Activated CD8-positive, alpha-beta T cell treated with anti-CD3 and anti-CD28 coated beads for 36 hours (primary cell): ENCODE measurements at regions not wholly inside any gene's neighbourhood (a gene's known extent, or its start where the extent isn't known, plus 50 kb on each side); places are given as distances from the start of the nearest gene placed in this dataset.

Experiments
- ATAC-seq: fragments of 200-7000 bp; cut with Tn5 transposase; one replicate; pipeline ENCODE4 v1.10.0; 2021; ENCODE audit warnings: mild to moderate bottlenecking, moderate library complexity
- CTCF ChIA-PET: fragments of 350-600 bp; sonication (Branson Sonifier 250); formaldehyde crosslinking; loops from one replicate; lab custom pipeline; 2021; ENCODE audit warnings: antibody characterized with exemption; lab: Charles Lee
- POLR2A ChIA-PET: fragments of 350-600 bp; sonication (Branson Sonifier 250); formaldehyde crosslinking; loops from one replicate; lab custom pipeline; 2021; ENCODE audit warnings: antibody characterized with exemption; lab: Charles Lee
- DNase-seq: peaks from one replicate; pipeline ENCODE4 v3.0.0-alpha.2; 2020
- H3K27ac Mint-ChIP-seq: one replicate; pipeline ENCODE4 v1.8.0; 2021; ENCODE audit warnings: mild to moderate bottlenecking, mixed read lengths
- H3K27me3 Mint-ChIP-seq: one replicate; pipeline ENCODE4 v1.8.0; 2021; ENCODE audit warnings: mixed read lengths
- H3K36me3 Mint-ChIP-seq: one replicate; pipeline ENCODE4 v1.8.0; 2021; ENCODE audit warnings: low read depth, mixed read lengths
- H3K4me1 Mint-ChIP-seq: one replicate; pipeline ENCODE4 v1.8.0; 2021; ENCODE audit warnings: low read depth, mixed read lengths
- H3K4me3 Mint-ChIP-seq: one replicate; pipeline ENCODE4 v1.8.0; 2021; ENCODE audit warnings: mild to moderate bottlenecking, moderate library complexity, mixed read lengths
- H3K9me3 Mint-ChIP-seq: one replicate; pipeline ENCODE4 v1.8.0; 2021; ENCODE audit warnings: mixed read lengths
- intact Hi-C: fragments of 100-400 bp; cut with micrococcal nuclease; formaldehyde crosslinking; loops from one replicate; pipeline ENCODE4 v1.10.0; 2022
- TF ChIP-seq, protein P1 (sequence below): fragments of 200-600 bp; IDR thresholded peaks from one replicate; pipeline ENCODE4 v1.8.0; 2022; ENCODE audit warnings: antibody characterized with exemption, mild to moderate bottlenecking

GRCh38 chr5:173826428-173827350 lies 61.5 kb upstream of the CPEB4 start:
- ATAC-seq (no peak), DNase-seq (no peak)
- no peaks in the 10 kb centered on the region for H3K27me3 Mint-ChIP-seq
- ChIA-PET POLR2A (no interaction called here), CTCF (interaction anchor here (0.7 to 1.5 kb wide), 2 partner anchors 41 to 146 kb away, joined by 3 to 4 read pairs; no protein-coding TSS in a partner anchor)
- no peaks in the 10 kb centered on the region for H3K36me3 Mint-ChIP-seq
- intact Hi-C loops: no loop called here
- peaks cover 4% of the 10 kb centered on the region for H3K9me3 Mint-ChIP-seq
- TF ChIP-seq, protein P1, sequence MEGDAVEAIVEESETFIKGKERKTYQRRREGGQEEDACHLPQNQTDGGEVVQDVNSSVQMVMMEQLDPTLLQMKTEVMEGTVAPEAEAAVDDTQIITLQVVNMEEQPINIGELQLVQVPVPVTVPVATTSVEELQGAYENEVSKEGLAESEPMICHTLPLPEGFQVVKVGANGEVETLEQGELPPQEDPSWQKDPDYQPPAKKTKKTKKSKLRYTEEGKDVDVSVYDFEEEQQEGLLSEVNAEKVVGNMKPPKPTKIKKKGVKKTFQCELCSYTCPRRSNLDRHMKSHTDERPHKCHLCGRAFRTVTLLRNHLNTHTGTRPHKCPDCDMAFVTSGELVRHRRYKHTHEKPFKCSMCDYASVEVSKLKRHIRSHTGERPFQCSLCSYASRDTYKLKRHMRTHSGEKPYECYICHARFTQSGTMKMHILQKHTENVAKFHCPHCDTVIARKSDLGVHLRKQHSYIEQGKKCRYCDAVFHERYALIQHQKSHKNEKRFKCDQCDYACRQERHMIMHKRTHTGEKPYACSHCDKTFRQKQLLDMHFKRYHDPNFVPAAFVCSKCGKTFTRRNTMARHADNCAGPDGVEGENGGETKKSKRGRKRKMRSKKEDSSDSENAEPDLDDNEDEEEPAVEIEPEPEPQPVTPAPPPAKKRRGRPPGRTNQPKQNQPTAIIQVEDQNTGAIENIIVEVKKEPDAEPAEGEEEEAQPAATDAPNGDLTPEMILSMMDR: no peak
- no peak overlapping the region for H3K27ac Mint-ChIP-seq
- no peak overlapping the region for H3K4me3 Mint-ChIP-seq
- H3K4me1 Mint-ChIP-seq: no peaks in the 10 kb centered on the region

DNA sequence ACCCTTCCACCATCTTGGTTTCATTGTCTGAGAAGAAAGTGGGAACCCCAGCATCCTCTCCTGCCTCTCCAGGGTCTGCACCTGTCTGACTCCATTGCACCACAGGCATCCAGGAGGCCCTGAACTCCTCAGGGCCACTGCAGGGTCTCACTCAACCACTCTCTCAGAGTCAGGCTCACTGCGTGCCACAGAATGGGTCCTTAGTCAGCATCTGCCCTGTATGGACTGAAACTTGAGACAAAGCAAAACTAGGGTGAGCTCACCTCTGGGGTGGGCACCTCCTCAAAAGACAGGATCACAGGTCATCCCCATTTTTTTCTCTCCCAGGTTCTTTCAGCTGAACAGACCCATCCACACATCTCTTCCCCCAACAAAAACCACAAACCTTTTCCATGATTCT lies 59.2 kb upstream of the CPEB4 start:
- Mint-ChIP-seq H3K27me3 (no peaks in the 10 kb centered on the region), H3K27ac (no peak overlapping the region), H3K36me3 (no peaks in the 10 kb centered on the region), H3K4me3 (no peak overlapping the region), H3K4me1 (no peaks in the 10 kb centered on the region), H3K9me3 (peaks cover 4% of the 10 kb centered on the region)
- ChIA-PET CTCF (no interaction called here), POLR2A (no interaction called here)
- intact Hi-C loops: no loop called here
- TF ChIP-seq, protein P1: no peak
- ATAC-seq (no peak), DNase-seq (no peak)

DNA sequence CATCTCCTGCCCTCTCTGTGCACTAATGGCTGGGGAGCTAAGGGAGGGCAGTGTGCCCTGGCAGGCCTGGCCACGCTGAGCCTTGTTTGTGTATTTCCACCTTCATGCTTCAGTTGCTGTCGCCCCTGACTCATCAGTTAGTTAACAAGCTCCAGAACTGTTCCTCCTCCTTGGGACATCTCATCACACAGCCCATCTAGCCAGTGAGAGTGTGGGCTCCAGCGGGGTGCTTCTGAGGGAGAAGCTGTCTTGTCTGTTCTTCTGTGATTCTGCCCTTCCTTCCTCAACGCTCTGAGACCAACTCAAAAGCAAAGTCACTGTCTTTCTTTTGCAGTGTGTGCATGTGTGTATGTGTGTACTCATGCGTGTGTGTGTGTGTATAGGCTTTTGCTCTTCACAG lies 58.3 kb upstream of the CPEB4 start:
- Mint-ChIP-seq H3K27me3 (no peaks in the 10 kb centered on the region), H3K4me1 (no peaks in the 10 kb centered on the region), H3K4me3 (no peak overlapping the region), H3K27ac (no peak overlapping the region), H3K9me3 (peaks cover 4% of the 10 kb centered on the region), H3K36me3 (no peaks in the 10 kb centered on the region)
- ATAC-seq: no peak
- ChIA-PET CTCF (interaction anchor here (1.1 kb wide), 1 partner anchor 12 kb away, joined by 4 read pairs; no protein-coding TSS in a partner anchor), POLR2A (no interaction called here)
- TF ChIP-seq, protein P1: no peak
- no peak for DNase-seq
- intact Hi-C loops: no loop called here

GRCh38 chr5:173830421-173830820 lies 57.7 kb upstream of the CPEB4 start:
- TF ChIP-seq, protein P1: no peak
- DNase-seq (no peak), ATAC-seq (no peak)
- ChIA-PET POLR2A (no interaction called here), CTCF (interaction anchor here (1.1 kb wide), 1 partner anchor 11 kb away, joined by 4 read pairs; no protein-coding TSS in a partner anchor)
- no peaks in the 10 kb centered on the region for H3K4me1 Mint-ChIP-seq
- no peaks in the 10 kb centered on the region for H3K36me3 Mint-ChIP-seq
- H3K27me3 Mint-ChIP-seq: no peaks in the 10 kb centered on the region
- peaks cover 4% of the 10 kb centered on the region for H3K9me3 Mint-ChIP-seq
- intact Hi-C loops: no loop called here
- no peak overlapping the region for H3K4me3 Mint-ChIP-seq
- H3K27ac Mint-ChIP-seq: no peak overlapping the region
